Testis (tissue), 2 donors: ENCODE measurements at regions not wholly inside any gene's neighbourhood (a gene's known extent, or its start where the extent isn't known, plus 50 kb on each side); places are given as distances from the start of the nearest gene placed in this dataset.

Experiments
- CTCF ChIP-seq, 3 experiments: fragments of 450-650 bp in 2 of 3; fragments of 200-600 bp in 1 of 3; sonication (generic) in 1 of 3; IDR thresholded peaks; one replicate each; pipeline ENCODE4 v1.5.1; 2016 to 2019; ENCODE audit warnings: antibody characterized with exemption in 3 of 3, mild to moderate bottlenecking in 2 of 3, moderate library complexity in 1 of 3
- POLR2A ChIP-seq: fragments of 450-650 bp; IDR thresholded peaks from one replicate; pipeline ENCODE4 v1.6.1; 2017; ENCODE audit warnings: antibody characterized with exemption, mild to moderate bottlenecking, moderate library complexity

GRCh38 chr14:44404599-44404998, 102.5 kb downstream of the FSCB start:
- TF ChIP-seq CTCF (IDR thresholded peaks at IDR 0.05) (no peak), POLR2A (no peak)
